ENCODE measurements at regions not wholly inside any gene's neighbourhood (a gene's known extent, or its start where the extent isn't known, plus 50 kb on each side); places are given as distances from the start of the nearest gene placed in this dataset.

DNA sequence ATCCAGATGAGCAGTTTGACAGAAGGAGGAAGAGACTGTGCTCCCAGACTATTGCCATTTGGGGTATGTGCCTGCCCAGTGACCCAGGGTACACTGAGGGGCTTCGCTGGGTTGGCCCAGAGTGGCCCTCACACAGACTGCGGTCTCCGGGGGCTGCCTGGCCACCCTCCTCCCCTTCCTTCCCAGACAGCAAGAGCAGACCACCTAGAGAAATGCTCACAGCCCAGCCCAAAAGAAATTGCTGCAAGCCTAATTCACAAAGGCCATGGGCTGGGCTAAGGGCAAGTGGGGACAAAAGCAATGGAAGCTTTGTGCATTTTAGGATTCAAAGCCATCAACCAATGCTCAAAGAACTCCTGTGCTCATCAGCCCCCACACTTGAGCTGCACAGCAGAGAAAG, 277.6 kb downstream of the CDC5L start:
- DNase-seq, result no peak

DNA sequence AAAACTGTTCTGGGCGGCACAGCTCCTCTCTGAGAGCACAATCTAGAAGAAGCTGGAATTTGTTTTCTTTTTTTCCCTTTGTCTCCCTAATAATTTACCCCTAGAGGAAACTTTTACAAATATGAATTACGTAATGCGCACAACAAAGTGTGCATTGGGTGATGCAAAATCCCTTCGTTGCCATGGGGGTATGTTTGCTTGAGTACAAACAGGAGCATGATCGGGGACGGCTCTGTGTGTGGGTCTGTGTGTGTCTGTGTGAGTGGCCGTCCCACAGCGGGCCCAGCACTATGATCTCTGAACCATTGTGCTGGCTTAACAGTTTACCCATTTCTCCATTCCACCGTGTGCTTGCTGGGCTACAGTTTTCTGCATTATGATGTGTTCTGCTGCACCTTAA, 278.2 kb downstream of the CDC5L start:
- DNase-seq, result no peak

GRCh38 chr6:44666324-44666723, 278.8 kb downstream of the CDC5L start:
- DNase-seq, result no peak

GRCh38 chr6:44667226-44667625, 279.7 kb downstream of the CDC5L start:
- DNase-seq, result no peak

DNA sequence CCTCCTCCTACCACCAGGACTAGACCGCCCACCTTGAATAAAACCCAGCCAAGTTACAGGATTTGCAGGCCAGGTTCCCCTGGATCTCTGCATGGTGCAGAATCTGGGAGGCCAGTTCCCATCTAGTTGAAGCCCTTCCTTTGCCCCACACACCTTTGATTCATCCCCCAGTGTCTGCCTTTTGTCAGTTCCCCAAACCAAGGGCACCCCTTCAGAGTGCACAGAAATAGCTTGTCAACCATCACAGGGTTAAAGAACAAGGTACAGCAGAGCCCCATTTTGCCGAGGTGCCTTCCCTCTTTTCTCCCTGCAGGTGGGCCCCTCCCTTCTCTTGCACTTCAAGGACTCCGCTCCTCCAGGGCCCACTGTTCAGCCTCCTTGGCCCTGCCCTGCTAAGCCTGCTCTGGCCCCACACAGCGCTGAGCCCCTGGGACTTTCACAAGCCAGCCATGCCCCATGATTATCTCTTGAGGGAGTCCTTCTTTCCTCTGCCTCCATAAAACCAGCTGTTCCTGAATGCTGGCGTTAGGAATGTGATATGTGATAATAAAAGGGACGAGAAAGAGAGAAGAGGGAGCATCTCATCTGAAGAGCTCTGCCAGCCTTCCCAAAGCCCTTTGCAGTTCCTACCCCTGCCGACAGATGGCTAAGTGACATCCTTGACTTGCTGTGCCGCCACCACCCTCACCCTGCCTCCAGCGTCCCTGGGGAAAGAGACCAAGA, 280.3 kb downstream of the CDC5L start:
- no peak for DNase-seq

GRCh38 chr6:44668391-44668930, 281.0 kb downstream of the CDC5L start:
- no peak for DNase-seq

GRCh38 chr6:44668976-44669934, 281.7 kb downstream of the CDC5L start:
- DNase-seq, result no peak

DNA sequence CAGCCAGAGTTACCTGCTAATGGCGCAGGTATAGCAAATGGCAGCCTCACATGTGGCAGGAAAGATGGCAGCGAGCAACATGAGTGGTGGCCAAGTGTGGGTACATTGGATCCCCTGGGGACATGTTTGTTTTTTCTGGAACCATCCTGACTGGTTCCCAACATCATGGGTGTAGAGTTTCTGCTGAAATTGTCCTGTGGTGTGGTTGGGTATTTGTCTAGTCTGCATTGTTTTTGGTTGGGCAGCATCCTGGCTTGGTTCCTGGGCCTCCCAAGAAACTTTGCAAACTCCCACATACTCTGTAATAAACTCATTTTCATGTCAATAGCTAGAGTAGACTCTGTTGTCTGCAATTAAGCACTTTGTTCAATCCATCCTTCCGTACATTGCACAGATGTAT, 282.6 kb downstream of the CDC5L start:
- no peak for DNase-seq

GRCh38 chr6:44671333-44671732, 283.8 kb downstream of the CDC5L start:
- no peak for DNase-seq

- no peak for DNase-seq
Measured at GRCh38 chr6:44672086-44672485, 284.6 kb downstream of the CDC5L start.

DNA sequence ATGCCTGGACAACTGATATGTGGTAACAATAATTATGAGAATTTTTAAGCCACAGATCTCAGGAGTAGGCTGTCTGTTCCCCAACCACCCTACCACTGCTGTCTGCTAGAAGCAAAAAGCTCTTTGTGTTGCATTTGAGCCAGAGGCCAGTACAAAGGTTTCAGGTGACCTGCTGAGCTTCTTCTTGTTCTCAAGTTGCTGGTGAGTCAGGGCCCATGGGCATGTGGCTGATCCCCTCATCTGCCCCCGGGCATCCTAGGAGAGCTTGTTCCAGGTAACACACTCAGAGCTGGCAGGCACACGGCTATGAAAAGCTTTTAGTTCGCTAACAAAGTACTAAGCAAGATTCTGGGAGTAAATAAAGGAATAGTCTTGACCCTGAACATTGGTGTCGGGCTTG, 285.3 kb downstream of the CDC5L start:
- no peak for DNase-seq

GRCh38 chr6:44674226-44675155, 287.0 kb downstream of the CDC5L start:
- no peak for DNase-seq

DNA sequence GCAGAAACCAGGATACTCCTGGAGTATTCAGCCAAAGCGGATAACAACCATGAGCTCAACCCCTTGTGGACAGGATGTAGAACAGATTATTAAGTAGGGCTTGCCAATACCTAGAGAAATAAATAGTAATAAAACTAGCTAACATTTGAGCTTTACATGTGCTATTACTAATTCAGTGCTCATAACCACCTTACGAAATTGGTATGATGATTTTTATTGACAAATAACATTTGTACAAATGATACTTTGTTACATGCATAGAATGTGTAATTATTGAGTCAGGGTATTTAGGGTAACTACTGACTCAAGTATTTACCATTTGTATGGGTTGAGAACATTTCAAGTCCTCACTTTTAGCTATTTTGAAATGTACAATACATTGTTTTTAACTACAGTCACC, 287.9 kb downstream of the CDC5L start:
- no peak for DNase-seq

- DNase-seq, result no peak
Measured at GRCh38 chr6:44676246-44676790, 288.8 kb downstream of the CDC5L start.

- DNase-seq, result no peak
Measured at GRCh38 chr6:44676826-44677433, 289.4 kb downstream of the CDC5L start.

DNA sequence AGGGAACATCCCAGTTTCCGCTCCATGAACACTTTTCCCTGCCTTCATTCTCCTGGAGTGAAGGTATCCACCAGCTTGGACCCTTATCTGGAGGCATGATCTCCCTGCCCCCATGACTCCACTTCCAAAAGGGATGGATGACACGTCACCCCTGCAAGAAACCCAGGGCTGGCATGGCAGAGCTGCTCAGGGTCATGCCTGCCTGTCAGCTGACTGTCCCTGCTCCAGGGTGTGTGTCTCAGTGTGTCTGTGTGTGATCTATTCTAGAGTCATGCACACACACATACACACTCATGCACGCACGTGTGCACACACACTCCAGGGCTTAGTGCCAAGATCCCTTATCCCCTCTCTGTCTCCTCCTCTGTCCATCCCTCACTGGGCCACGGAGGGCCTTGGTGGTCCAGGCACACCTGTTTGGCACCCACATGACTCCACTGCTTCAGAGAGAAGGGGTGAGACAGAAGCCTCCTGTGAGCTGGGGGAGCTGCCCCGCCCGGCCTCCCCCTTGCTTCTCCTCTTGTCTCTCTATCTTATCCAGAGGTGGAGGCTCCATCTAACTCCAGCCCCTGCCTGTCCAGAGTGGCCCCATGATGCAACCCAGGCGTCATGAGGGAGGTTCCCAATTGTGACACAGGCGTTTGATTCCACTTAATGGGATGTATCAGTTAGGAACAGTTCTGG, 290.9 kb downstream of the CDC5L start:
- DNase-seq, result no peak

- no peak for DNase-seq
Measured at GRCh38 chr6:44679438-44680201, 292.1 kb downstream of the CDC5L start.

GRCh38 chr6:44680202-44680720, 292.8 kb downstream of the CDC5L start:
- DNase-seq, result no peak

DNA sequence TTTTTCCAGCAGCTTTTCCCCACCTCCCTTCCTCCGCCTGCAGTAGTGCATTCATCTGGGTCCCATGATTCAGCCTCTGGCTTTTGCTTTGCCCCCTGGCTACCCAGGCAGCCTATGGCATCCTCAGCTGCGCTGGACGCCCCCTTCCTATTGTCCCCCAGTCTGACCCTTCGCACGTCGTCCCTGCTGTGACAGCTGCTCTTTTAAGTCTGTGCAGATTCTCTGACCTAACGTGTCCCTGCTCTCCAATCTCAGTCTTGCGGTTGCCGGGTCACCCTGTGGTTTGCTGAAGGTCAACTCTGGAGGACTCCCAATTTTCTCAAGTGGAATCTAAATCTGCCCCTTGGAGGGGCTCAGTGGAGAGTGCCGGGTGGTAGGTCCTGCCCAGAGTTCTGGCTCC, 294.3 kb downstream of the CDC5L start:
- DNase-seq, result no peak

GRCh38 chr6:44682280-44682679, 294.8 kb downstream of the CDC5L start:
- no peak for DNase-seq

Measured in SIG-M5 (cell line).